GM23338 (cell line): ENCODE measurements at regions not wholly inside any gene's neighbourhood (a gene's known extent, or its start where the extent isn't known, plus 50 kb on each side); places are given as distances from the start of the nearest gene placed in this dataset.
A peak's percentile ranks its signal among the peaks of the same experiment; 100 is the strongest.

ENCODE experiments used
- ATAC-seq: fragments of 200-7000 bp; cut with Tn5 transposase; 3 replicates; pipeline ENCODE4 v1.9.1; 2020
- DNase-seq: peaks from one replicate; pipeline ENCODE4 v3.0.0-alpha.2; 2015; ENCODE audit warnings: low spot score
- H2AFZ ChIP-seq: fragments of 200-600 bp; sonication (generic); 2 replicates; pipeline ENCODE4 v1.8.0; 2016; ENCODE audit warnings: antibody characterized with exemption, mild to moderate bottlenecking, moderate library complexity
- H3F3A ChIP-seq: fragments of 200-600 bp; sonication (generic); replicated peaks from 2 replicates; pipeline ENCODE4 v1.8.0; 2017; ENCODE audit warnings: antibody characterized with exemption, mixed run types, low read depth
- H3K27ac ChIP-seq: fragments of 200-600 bp; sonication (generic); 2 replicates; pipeline ENCODE4 v1.6.1; 2016; ENCODE audit warnings: low read depth
- H3K27me3 ChIP-seq: fragments of 200-600 bp; sonication (generic); 2 replicates; pipeline ENCODE4 v1.8.0; 2016; ENCODE audit warnings: mild to moderate bottlenecking, mixed run types, moderate library complexity; ENCODE audit not compliant: insufficient read depth
- H3K36me3 ChIP-seq: fragments of 200-600 bp; sonication (generic); 2 replicates; pipeline ENCODE4 v1.8.0; 2016; ENCODE audit warnings: mild to moderate bottlenecking; ENCODE audit not compliant: insufficient read depth
- H3K4me1 ChIP-seq: fragments of 200-600 bp; sonication (generic); 2 replicates; pipeline ENCODE4 v1.8.0; 2016; ENCODE audit warnings: mild to moderate bottlenecking, moderate library complexity; ENCODE audit not compliant: insufficient read depth
- H3K4me2 ChIP-seq: fragments of 200-600 bp; sonication (generic); 2 replicates; pipeline ENCODE4 v1.7.1; 2017; ENCODE audit warnings: mixed run types
- H3K4me3 ChIP-seq: fragments of 200-600 bp; sonication (generic); 2 replicates; pipeline ENCODE4 v1.6.1; 2016; ENCODE audit warnings: mixed run types
- H3K79me2 ChIP-seq: fragments of 200-600 bp; sonication (generic); replicated peaks from 2 replicates; pipeline ENCODE4 v1.8.0; 2017; ENCODE audit warnings: mild to moderate bottlenecking; ENCODE audit not compliant: insufficient read depth
- H3K9me2 ChIP-seq: fragments of 200-600 bp; sonication (generic); 2 replicates; pipeline ENCODE4 v1.8.0; 2017; ENCODE audit not compliant: insufficient read depth
- H4K20me1 ChIP-seq: fragments of 200-600 bp; sonication (generic); replicated peaks from 2 replicates; pipeline ENCODE4 v1.8.0; 2017; ENCODE audit warnings: mild to moderate bottlenecking; ENCODE audit not compliant: insufficient read depth
- H3K27ac Mint-ChIP-seq: 2 replicates; pipeline ENCODE4 v1.8.0; 2020; ENCODE audit warnings: inconsistent platforms, mild to moderate bottlenecking, moderate library complexity, mixed read lengths
- H3K27me3 Mint-ChIP-seq: 3 replicates; pipeline ENCODE4 v1.8.0; 2022; ENCODE audit warnings: low read depth, mild to moderate bottlenecking, moderate library complexity, mixed read lengths, inconsistent platforms; ENCODE audit not compliant: insufficient read depth, poor library complexity
- H3K36me3 Mint-ChIP-seq: 3 replicates; pipeline ENCODE4 v1.8.0; 2021; ENCODE audit warnings: low read depth, mild to moderate bottlenecking, inconsistent platforms, moderate library complexity, mixed read lengths
- H3K4me1 Mint-ChIP-seq: 3 replicates; pipeline ENCODE4 v1.8.0; 2020; ENCODE audit warnings: mild to moderate bottlenecking, inconsistent platforms, mixed read lengths
- H3K4me3 Mint-ChIP-seq: 3 replicates; pipeline ENCODE4 v1.8.0; 2021; ENCODE audit warnings: moderate library complexity, mild to moderate bottlenecking, inconsistent platforms, mixed read lengths
- H3K9me3 Mint-ChIP-seq: 3 replicates; pipeline ENCODE4 v1.8.0; 2020; ENCODE audit warnings: moderate library complexity, mild to moderate bottlenecking, inconsistent platforms, mixed read lengths
- EZH2 ChIP-seq: fragments of 200-600 bp; sonication (generic); IDR thresholded peaks from one replicate; pipeline ENCODE4 v1.8.0; 2017; ENCODE audit warnings: antibody characterized with exemption, mild to moderate bottlenecking, low read depth; ENCODE audit not compliant: unreplicated experiment
- JUNB ChIP-seq: IDR thresholded peaks from one replicate; pipeline ENCODE4 v1.6.1; 2016; ENCODE audit warnings: antibody characterized with exemption; ENCODE audit not compliant: unreplicated experiment
- ZNF114 ChIP-seq: fragments of 250-450 bp; sonication (Bioruptor Pico); IDR thresholded peaks from 2 replicates; pipeline ENCODE4 v1.5.0; 2020; ENCODE audit warnings: mild to moderate bottlenecking, moderate library complexity
- ZNF331 ChIP-seq: fragments of 250-450 bp; sonication (Bioruptor Pico); IDR thresholded peaks from 2 replicates; pipeline ENCODE4 v1.5.0; 2020; ENCODE audit warnings: low read depth, mild to moderate bottlenecking, moderate library complexity
- TF ChIP-seq, protein P1 (sequence below): IDR thresholded peaks from one replicate; pipeline ENCODE4 v1.6.1; 2018; ENCODE audit warnings: antibody characterized with exemption; ENCODE audit not compliant: unreplicated experiment
- TF ChIP-seq, protein P2 (sequence below), 2 experiments: fragments of 200-600 bp in 1 of 2; sonication (generic) in 1 of 2; conservative IDR thresholded peaks; 2 replicates each; pipeline versions ENCODE4 v1.5.1 to v1.6.1; 2016 to 2017; ENCODE audit warnings: antibody characterized with exemption in 2 of 2, low read depth in 2 of 2, mild to moderate bottlenecking in 2 of 2, moderate library complexity in 1 of 2

GRCh38 chr4:127124919-127125318 lies 507.8 kb upstream of the INTU start:
- H3K9me3 Mint-ChIP-seq, result peaks cover 7% of the 10 kb centered on the region; the same call in 2 of the 3 replicates
- ATAC-seq, result peak; percentile 52; the same call in 2 of the 3 replicates

DNA sequence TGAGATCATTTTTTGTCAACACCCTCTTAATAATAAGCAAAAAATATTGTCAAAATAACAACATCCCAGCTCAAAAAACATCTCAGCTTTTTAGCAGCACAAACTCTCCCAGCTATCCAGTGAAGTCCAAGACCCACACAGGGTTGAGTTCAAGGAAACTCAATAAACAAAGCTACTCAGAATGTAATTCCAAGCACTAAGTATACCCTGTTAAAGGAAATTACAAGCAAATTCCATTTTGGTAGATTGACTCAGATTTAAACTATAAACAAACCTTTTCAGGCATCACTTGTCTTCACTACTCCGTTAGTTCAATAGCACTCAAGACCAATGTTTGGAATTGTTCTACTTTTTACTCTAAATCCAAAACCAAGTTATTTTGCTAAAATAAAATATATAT lies 506.0 kb upstream of the INTU start:
- H3K27ac ChIP-seq, result no peak overlapping the region
- DNase-seq (no peak), ATAC-seq (no peak)
- peaks cover 18% of the 10 kb centered on the region for H3K4me1 ChIP-seq
- H3K79me2 ChIP-seq, result no peaks in the 10 kb centered on the region
- H3K9me3 Mint-ChIP-seq, result peaks cover 7% of the 10 kb centered on the region; the same call in 2 of the 3 replicates
- H3K36me3 Mint-ChIP-seq, result peaks cover 8% of the 10 kb centered on the region; the same call in 2 of the 3 replicates
- no peaks in the 10 kb centered on the region for H4K20me1 ChIP-seq
- H3K4me3 Mint-ChIP-seq, result no peak overlapping the region
- no peaks in the 10 kb centered on the region; the same call in 1 of the 2 replicates for H3K9me2 ChIP-seq
- H3K36me3 ChIP-seq, result no peaks in the 10 kb centered on the region
- H3F3A ChIP-seq, result no peaks in the 10 kb centered on the region
- H3K27me3 ChIP-seq, result no peaks in the 10 kb centered on the region
- H3K4me1 Mint-ChIP-seq, result peaks cover 26% of the 10 kb centered on the region
- H3K27ac Mint-ChIP-seq, result peak overlapping the region; percentile 60; the same call in 1 of the 2 replicates
- no peak overlapping the region for H3K4me3 ChIP-seq
- no peak overlapping the region; the same call in 1 of the 2 replicates for H2AFZ ChIP-seq
- no peak overlapping the region for H3K4me2 ChIP-seq
- peaks cover 1% of the 10 kb centered on the region for H3K27me3 Mint-ChIP-seq
- TF ChIP-seq, protein P1, sequence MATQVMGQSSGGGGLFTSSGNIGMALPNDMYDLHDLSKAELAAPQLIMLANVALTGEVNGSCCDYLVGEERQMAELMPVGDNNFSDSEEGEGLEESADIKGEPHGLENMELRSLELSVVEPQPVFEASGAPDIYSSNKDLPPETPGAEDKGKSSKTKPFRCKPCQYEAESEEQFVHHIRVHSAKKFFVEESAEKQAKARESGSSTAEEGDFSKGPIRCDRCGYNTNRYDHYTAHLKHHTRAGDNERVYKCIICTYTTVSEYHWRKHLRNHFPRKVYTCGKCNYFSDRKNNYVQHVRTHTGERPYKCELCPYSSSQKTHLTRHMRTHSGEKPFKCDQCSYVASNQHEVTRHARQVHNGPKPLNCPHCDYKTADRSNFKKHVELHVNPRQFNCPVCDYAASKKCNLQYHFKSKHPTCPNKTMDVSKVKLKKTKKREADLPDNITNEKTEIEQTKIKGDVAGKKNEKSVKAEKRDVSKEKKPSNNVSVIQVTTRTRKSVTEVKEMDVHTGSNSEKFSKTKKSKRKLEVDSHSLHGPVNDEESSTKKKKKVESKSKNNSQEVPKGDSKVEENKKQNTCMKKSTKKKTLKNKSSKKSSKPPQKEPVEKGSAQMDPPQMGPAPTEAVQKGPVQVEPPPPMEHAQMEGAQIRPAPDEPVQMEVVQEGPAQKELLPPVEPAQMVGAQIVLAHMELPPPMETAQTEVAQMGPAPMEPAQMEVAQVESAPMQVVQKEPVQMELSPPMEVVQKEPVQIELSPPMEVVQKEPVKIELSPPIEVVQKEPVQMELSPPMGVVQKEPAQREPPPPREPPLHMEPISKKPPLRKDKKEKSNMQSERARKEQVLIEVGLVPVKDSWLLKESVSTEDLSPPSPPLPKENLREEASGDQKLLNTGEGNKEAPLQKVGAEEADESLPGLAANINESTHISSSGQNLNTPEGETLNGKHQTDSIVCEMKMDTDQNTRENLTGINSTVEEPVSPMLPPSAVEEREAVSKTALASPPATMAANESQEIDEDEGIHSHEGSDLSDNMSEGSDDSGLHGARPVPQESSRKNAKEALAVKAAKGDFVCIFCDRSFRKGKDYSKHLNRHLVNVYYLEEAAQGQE, result no peak
- TF ChIP-seq JUNB (no peak), ZNF331 (CRISPR knock-in tag) (no peak), EZH2 (no peak)
- TF ChIP-seq, protein P2, sequence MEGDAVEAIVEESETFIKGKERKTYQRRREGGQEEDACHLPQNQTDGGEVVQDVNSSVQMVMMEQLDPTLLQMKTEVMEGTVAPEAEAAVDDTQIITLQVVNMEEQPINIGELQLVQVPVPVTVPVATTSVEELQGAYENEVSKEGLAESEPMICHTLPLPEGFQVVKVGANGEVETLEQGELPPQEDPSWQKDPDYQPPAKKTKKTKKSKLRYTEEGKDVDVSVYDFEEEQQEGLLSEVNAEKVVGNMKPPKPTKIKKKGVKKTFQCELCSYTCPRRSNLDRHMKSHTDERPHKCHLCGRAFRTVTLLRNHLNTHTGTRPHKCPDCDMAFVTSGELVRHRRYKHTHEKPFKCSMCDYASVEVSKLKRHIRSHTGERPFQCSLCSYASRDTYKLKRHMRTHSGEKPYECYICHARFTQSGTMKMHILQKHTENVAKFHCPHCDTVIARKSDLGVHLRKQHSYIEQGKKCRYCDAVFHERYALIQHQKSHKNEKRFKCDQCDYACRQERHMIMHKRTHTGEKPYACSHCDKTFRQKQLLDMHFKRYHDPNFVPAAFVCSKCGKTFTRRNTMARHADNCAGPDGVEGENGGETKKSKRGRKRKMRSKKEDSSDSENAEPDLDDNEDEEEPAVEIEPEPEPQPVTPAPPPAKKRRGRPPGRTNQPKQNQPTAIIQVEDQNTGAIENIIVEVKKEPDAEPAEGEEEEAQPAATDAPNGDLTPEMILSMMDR (conservative IDR thresholded peaks at IDR 0.05; ENCODE audit: low read depth in 2 of 2), result no peak

More at GRCh38 chr4:127124919-127125318, 507.8 kb upstream of the INTU start:
- H3K4me2 ChIP-seq, result no peak overlapping the region
- peaks cover 8% of the 10 kb centered on the region; the same call in 2 of the 3 replicates for H3K36me3 Mint-ChIP-seq
- no peak overlapping the region for H3K4me3 Mint-ChIP-seq
- H2AFZ ChIP-seq, result no peak overlapping the region
- H3K4me1 ChIP-seq, result peaks cover 18% of the 10 kb centered on the region
- H3K27ac Mint-ChIP-seq, result no peak overlapping the region
- no peaks in the 10 kb centered on the region for H3K36me3 ChIP-seq
- no peaks in the 10 kb centered on the region for H4K20me1 ChIP-seq
- H3K79me2 ChIP-seq, result no peaks in the 10 kb centered on the region
- H3K27ac ChIP-seq, result no peak overlapping the region
- H3K27me3 Mint-ChIP-seq, result peaks cover 1% of the 10 kb centered on the region
- peaks cover 33% of the 10 kb centered on the region for H3K4me1 Mint-ChIP-seq
- H3K27me3 ChIP-seq, result no peaks in the 10 kb centered on the region
- H3K4me3 ChIP-seq, result no peak overlapping the region
- H3K9me2 ChIP-seq, result no peaks in the 10 kb centered on the region; the same call in 1 of the 2 replicates
- no peaks in the 10 kb centered on the region for H3F3A ChIP-seq
- DNase-seq, result peak; percentile 30
- no peak for TF ChIP-seq ZNF114
- TF ChIP-seq, protein P1, result no peak
- TF ChIP-seq, protein P2 (conservative IDR thresholded peaks at IDR 0.05; ENCODE audit: low read depth in 2 of 2), result peak; percentile 47 to 61
